AG09319 (cell line): ENCODE measurements at regions not wholly inside any gene's neighbourhood (a gene's known extent, or its start where the extent isn't known, plus 50 kb on each side); places are given as distances from the start of the nearest gene placed in this dataset.

Experiments used
- DNase-seq: peaks from one replicate; pipeline ENCODE4 v3.0.0-alpha.2; 2010; ENCODE audit warnings: low read depth; ENCODE audit errors: extremely low read depth
- CTCF ChIP-seq: IDR thresholded peaks from 2 replicates; pipeline ENCODE4 v1.5.1; 2011; ENCODE audit warnings: low read depth, mild to moderate bottlenecking, inconsistent platforms, low read length, moderate library complexity

- no peak for DNase-seq
- TF ChIP-seq CTCF = no peak
Measured at GRCh38 chr1:232279909-232280400, 350.0 kb downstream of the SIPA1L2 start.

- no peak for TF ChIP-seq CTCF
- no peak for DNase-seq
Measured at GRCh38 chr1:232278925-232279324, 351.0 kb downstream of the SIPA1L2 start.

- no peak for DNase-seq
- TF ChIP-seq CTCF = no peak
Measured at GRCh38 chr1:232276651-232277050, 353.3 kb downstream of the SIPA1L2 start.

DNA sequence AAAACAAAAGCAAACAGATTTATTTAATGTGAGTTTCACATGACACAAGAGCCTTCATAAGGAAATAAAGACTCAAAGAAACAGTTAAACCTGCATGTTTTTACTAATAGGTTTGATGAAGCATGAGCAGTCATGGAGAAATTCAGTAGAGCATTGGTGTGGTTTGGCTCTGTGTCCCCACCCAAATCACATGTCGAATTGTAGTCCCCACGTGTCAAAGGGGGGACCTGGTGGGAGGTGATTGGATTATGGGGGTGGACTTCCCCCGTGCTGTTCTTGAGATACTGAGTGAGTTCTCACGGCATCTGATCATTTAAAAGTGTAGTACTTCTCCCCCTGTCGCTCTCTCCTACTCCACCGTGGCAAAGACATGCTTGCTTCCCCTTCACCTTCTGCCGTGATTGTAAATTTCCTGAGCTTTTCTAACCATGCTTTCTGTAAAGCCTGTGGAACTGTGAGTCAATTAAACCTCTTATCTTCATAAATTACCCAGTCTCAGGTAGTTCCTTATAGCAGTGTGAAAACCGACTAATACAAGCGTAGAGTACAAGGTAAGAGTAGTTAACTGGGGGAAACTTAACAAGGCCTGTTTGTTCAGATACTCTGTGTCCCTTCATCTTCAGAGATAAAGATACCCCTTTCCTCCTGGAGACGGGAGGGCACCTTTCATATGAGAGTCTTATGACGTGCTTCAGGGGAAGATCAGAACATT lies 354.8 kb downstream of the SIPA1L2 start:
- DNase-seq = no peak

GRCh38 chr1:232274236-232274855 lies 355.6 kb downstream of the SIPA1L2 start:
- no peak for DNase-seq
- TF ChIP-seq CTCF = no peak

More for the DNA sequence above, 354.8 kb downstream of the SIPA1L2 start:
- no peak for TF ChIP-seq CTCF

DNA sequence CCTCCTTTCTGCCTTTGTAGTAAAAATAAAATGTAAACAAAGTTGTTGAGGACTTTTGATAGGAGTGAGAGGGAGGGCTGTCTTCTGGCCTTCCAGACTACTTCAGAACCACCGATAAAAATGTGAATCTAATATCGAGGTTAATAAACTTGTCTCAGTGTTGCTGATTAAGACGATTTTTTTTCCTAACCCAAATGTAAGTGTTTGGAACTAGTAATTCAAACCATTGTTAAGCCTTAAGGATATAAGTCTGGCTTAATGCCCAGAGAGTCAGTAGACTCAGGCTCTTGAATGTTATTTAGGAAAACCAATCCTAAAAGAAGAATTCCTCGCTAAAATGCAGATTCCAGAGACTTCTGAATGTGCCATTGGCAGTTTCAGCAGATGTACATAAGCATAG lies 356.9 kb downstream of the SIPA1L2 start:
- no peak for TF ChIP-seq CTCF
- DNase-seq = no peak

GRCh38 chr1:232271991-232272589 lies 357.8 kb downstream of the SIPA1L2 start:
- TF ChIP-seq CTCF = no peak
- DNase-seq = no peak
